WTC11 (cell line): ENCODE measurements at regions not wholly inside any gene's neighbourhood (a gene's known extent, or its start where the extent isn't known, plus 50 kb on each side); places are given as distances from the start of the nearest gene placed in this dataset.

ENCODE experiments used
- ATAC-seq: fragments of 200-7000 bp; cut with Tn5 transposase; 2 replicates; pipeline ENCODE4 v1.10.0; 2021; ENCODE audit warnings: mild to moderate bottlenecking, moderate library complexity
- CTCF ChIA-PET: fragments of 300-600 bp; sonication (Branson Sonifier 250); formaldehyde crosslinking; loops from one replicate; lab custom pipeline; 2021; ENCODE audit warnings: antibody characterized with exemption; lab: Charles Lee
- POLR2A ChIA-PET: fragments of 350-600 bp; sonication (Branson Sonifier 250); formaldehyde crosslinking; loops from one replicate; lab custom pipeline; 2021; ENCODE audit warnings: antibody characterized with exemption; lab: Charles Lee
- DNase-seq: peaks from one replicate; pipeline ENCODE4 v3.0.0; 2021; ENCODE audit warnings: low spot score
- H3K27ac Mint-ChIP-seq: 2 replicates; pipeline ENCODE4 v1.8.0; 2021; ENCODE audit warnings: mixed read lengths
- H3K27me3 Mint-ChIP-seq: 2 replicates; pipeline ENCODE4 v1.8.0; 2021; ENCODE audit warnings: low read depth, mild to moderate bottlenecking, moderate library complexity, mixed read lengths
- H3K36me3 Mint-ChIP-seq: 2 replicates; pipeline ENCODE4 v1.8.0; 2021; ENCODE audit warnings: mixed read lengths
- H3K4me1 Mint-ChIP-seq: 2 replicates; pipeline ENCODE4 v1.8.0; 2022; ENCODE audit warnings: mixed read lengths
- H3K4me3 Mint-ChIP-seq: 2 replicates; pipeline ENCODE4 v1.8.0; 2021; ENCODE audit warnings: mild to moderate bottlenecking, moderate library complexity, mixed read lengths
- H3K9me3 Mint-ChIP-seq: 2 replicates; pipeline ENCODE4 v1.8.0; 2021; ENCODE audit warnings: mixed read lengths
- E2F5 ChIP-seq: sonication (generic); formaldehyde crosslinking; IDR thresholded peaks from 2 replicates; pipeline ENCODE4 v1.8.1; 2022; ENCODE audit warnings: mild to moderate bottlenecking, moderate library complexity, missing genetic modification reagents
- ERG ChIP-seq: fragments of 250-450 bp; sonication (Bioruptor Pico); IDR thresholded peaks from 2 replicates; pipeline ENCODE4 v1.8.0; 2021; ENCODE audit warnings: mild to moderate bottlenecking
- FOXP1 ChIP-seq: sonication (generic); formaldehyde crosslinking; IDR thresholded peaks from 2 replicates; pipeline ENCODE4 v1.8.0; 2022; ENCODE audit warnings: missing genetic modification reagents, mild to moderate bottlenecking, moderate library complexity, borderline replicate concordance
- FOXP4 ChIP-seq: sonication (generic); formaldehyde crosslinking; IDR thresholded peaks from 2 replicates; pipeline ENCODE4 v1.8.0; 2022; ENCODE audit warnings: mild to moderate bottlenecking, missing genetic modification reagents
- HMGA2 ChIP-seq: fragments of 250-450 bp; sonication (Bioruptor Pico); IDR thresholded peaks from 2 replicates; pipeline ENCODE4 v1.4.0; 2021; ENCODE audit warnings: mild to moderate bottlenecking, moderate library complexity
- JUN ChIP-seq: sonication (generic); formaldehyde crosslinking; IDR thresholded peaks from 2 replicates; pipeline ENCODE4 v1.8.0; 2023; ENCODE audit warnings: mild to moderate bottlenecking, missing genetic modification reagents
- MXD4 ChIP-seq: fragments of 250-450 bp; sonication (Bioruptor Pico); IDR thresholded peaks from 2 replicates; pipeline ENCODE4 v1.8.0; 2021; ENCODE audit warnings: mild to moderate bottlenecking, moderate library complexity, borderline replicate concordance
- NFYB ChIP-seq: sonication (generic); formaldehyde crosslinking; conservative IDR thresholded peaks from 2 replicates; pipeline ENCODE4 v1.8.0; 2022; ENCODE audit warnings: low read depth, missing genetic modification reagents
- NR1H2 ChIP-seq: sonication (generic); formaldehyde crosslinking; IDR thresholded peaks from 2 replicates; pipeline ENCODE4 v1.9.0; 2021; ENCODE audit warnings: mild to moderate bottlenecking, moderate library complexity, missing genetic modification reagents
- RELA ChIP-seq: sonication (generic); formaldehyde crosslinking; IDR thresholded peaks from 2 replicates; pipeline ENCODE4 v1.8.1; 2022; ENCODE audit warnings: missing genetic modification reagents, mild to moderate bottlenecking, borderline replicate concordance
- SOX15 ChIP-seq: fragments of 250-450 bp; sonication (Bioruptor Pico); IDR thresholded peaks from 2 replicates; pipeline ENCODE4 v1.9.0; 2021; ENCODE audit warnings: mild to moderate bottlenecking
- ZNF138 ChIP-seq: sonication (generic); formaldehyde crosslinking; conservative IDR thresholded peaks from 2 replicates; pipeline ENCODE4 v1.8.1; 2022; ENCODE audit warnings: mild to moderate bottlenecking, moderate library complexity, missing genetic modification reagents
- ZNF423 ChIP-seq: fragments of 250-450 bp; sonication (Bioruptor Pico); IDR thresholded peaks from 2 replicates; pipeline ENCODE4 v2.1.2; 2022; ENCODE audit warnings: mild to moderate bottlenecking, moderate library complexity
- ZNF671 ChIP-seq: fragments of 250-450 bp; sonication (Bioruptor Pico); IDR thresholded peaks from 2 replicates; pipeline ENCODE4 v1.8.0; 2021; ENCODE audit warnings: mild to moderate bottlenecking
- ZSCAN18 ChIP-seq: fragments of 250-450 bp; sonication (Bioruptor Pico); IDR thresholded peaks from 2 replicates; pipeline ENCODE4 v2.1.2; 2022; ENCODE audit warnings: mild to moderate bottlenecking, moderate library complexity
- TF ChIP-seq, protein P1 (sequence below): sonication (generic); formaldehyde crosslinking; IDR thresholded peaks from 2 replicates; pipeline ENCODE4 v1.8.1; 2023; ENCODE audit warnings: mild to moderate bottlenecking, missing genetic modification reagents, borderline replicate concordance
- TF ChIP-seq, protein P2 (sequence below): sonication (generic); formaldehyde crosslinking; IDR thresholded peaks from 2 replicates; pipeline ENCODE4 v1.8.1; 2023; ENCODE audit warnings: mild to moderate bottlenecking, moderate library complexity, missing genetic modification reagents
- TF ChIP-seq, protein P3 (sequence below): sonication (generic); formaldehyde crosslinking; IDR thresholded peaks from 2 replicates; pipeline ENCODE4 v1.8.1; 2023; ENCODE audit warnings: mild to moderate bottlenecking, missing genetic modification reagents, moderate library complexity

DNA sequence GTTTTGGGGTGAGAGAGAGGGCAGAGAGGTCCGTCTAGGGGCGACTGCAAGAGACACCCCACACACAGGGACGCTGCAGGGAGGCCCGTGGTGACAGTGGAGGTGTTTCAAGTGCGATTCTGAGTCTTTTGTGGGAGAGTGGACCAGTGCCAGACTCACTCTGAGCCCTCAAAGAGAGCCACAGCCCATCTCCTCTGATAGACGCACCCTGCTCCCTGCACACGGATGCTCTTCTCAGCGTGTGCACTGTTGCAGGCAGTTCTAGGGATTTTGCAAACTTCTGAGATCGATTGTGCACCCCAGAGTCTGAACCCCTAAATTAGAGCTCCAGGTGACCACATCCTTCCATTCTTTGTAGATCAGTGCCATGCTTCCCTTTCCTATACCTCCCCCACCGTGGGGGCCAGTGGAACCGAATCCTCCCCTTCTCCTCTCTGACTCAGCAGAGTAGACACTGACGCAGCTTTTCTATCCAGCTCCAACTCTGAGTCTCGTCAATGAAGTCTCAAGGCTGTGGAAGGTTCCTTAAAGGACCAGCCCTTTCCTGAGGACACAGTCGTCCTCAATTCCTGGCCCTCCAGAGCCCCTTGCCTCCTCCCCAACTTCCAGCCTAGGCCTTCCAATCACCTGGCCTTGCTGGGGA lies 83.8 kb downstream of the TMEM130 start:
- Mint-ChIP-seq H3K27ac (no peak overlapping the region), H3K36me3 (no peaks in the 10 kb centered on the region), H3K4me1 (no peaks in the 10 kb centered on the region), H3K9me3 (0 out of 2 replicates have a peak, but pooled peaks cover 4% of the 10 kb centered on the region), H3K4me3 (no peak overlapping the region), H3K27me3 (no peaks in the 10 kb centered on the region)
- ATAC-seq (no peak), DNase-seq (no peak)
- TF ChIP-seq, protein P1, sequence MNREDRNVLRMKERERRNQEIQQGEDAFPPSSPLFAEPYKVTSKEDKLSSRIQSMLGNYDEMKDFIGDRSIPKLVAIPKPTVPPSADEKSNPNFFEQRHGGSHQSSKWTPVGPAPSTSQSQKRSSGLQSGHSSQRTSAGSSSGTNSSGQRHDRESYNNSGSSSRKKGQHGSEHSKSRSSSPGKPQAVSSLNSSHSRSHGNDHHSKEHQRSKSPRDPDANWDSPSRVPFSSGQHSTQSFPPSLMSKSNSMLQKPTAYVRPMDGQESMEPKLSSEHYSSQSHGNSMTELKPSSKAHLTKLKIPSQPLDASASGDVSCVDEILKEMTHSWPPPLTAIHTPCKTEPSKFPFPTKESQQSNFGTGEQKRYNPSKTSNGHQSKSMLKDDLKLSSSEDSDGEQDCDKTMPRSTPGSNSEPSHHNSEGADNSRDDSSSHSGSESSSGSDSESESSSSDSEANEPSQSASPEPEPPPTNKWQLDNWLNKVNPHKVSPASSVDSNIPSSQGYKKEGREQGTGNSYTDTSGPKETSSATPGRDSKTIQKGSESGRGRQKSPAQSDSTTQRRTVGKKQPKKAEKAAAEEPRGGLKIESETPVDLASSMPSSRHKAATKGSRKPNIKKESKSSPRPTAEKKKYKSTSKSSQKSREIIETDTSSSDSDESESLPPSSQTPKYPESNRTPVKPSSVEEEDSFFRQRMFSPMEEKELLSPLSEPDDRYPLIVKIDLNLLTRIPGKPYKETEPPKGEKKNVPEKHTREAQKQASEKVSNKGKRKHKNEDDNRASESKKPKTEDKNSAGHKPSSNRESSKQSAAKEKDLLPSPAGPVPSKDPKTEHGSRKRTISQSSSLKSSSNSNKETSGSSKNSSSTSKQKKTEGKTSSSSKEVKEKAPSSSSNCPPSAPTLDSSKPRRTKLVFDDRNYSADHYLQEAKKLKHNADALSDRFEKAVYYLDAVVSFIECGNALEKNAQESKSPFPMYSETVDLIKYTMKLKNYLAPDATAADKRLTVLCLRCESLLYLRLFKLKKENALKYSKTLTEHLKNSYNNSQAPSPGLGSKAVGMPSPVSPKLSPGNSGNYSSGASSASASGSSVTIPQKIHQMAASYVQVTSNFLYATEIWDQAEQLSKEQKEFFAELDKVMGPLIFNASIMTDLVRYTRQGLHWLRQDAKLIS: no peak
- TF ChIP-seq NFYB (CRISPR knock-in tag) (no peak), HMGA2 (CRISPR knock-in tag) (no peak), JUN (CRISPR knock-in tag) (no peak), ZSCAN18 (CRISPR knock-in tag) (no peak), RELA (CRISPR knock-in tag) (no peak), ZNF671 (CRISPR knock-in tag) (no peak), FOXP1 (no peak), MXD4 (CRISPR knock-in tag) (no peak), FOXP4 (CRISPR knock-in tag) (no peak), SOX15 (CRISPR knock-in tag) (no peak), ZNF423 (CRISPR knock-in tag) (no peak), ZNF138 (CRISPR knock-in tag) (no peak), E2F5 (CRISPR knock-in tag) (no peak), ERG (CRISPR knock-in tag) (no peak), NR1H2 (CRISPR knock-in tag) (no peak)
- TF ChIP-seq, protein P2, sequence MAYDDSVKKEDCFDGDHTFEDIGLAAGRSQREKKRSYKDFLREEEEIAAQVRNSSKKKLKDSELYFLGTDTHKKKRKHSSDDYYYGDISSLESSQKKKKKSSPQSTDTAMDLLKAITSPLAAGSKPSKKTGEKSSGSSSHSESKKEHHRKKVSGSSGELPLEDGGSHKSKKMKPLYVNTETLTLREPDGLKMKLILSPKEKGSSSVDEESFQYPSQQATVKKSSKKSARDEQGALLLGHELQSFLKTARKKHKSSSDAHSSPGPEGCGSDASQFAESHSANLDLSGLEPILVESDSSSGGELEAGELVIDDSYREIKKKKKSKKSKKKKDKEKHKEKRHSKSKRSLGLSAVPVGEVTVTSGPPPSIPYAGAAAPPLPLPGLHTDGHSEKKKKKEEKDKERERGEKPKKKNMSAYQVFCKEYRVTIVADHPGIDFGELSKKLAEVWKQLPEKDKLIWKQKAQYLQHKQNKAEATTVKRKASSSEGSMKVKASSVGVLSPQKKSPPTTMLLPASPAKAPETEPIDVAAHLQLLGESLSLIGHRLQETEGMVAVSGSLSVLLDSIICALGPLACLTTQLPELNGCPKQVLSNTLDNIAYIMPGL: no peak
- TF ChIP-seq, protein P3, sequence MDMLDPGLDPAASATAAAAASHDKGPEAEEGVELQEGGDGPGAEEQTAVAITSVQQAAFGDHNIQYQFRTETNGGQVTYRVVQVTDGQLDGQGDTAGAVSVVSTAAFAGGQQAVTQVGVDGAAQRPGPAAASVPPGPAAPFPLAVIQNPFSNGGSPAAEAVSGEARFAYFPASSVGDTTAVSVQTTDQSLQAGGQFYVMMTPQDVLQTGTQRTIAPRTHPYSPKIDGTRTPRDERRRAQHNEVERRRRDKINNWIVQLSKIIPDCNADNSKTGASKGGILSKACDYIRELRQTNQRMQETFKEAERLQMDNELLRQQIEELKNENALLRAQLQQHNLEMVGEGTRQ (CRISPR knock-in tag): no peak
- POLR2A ChIA-PET: no interaction called here
- CTCF ChIA-PET: interaction anchor here (1.0 kb wide), 1 partner anchor 365 kb away, joined by 4 read pairs; no protein-coding TSS in a partner anchor
